Sigmoid colon (tissue), 6 donors: ENCODE measurements at regions not wholly inside any gene's neighbourhood (a gene's known extent, or its start where the extent isn't known, plus 50 kb on each side); places are given as distances from the start of the nearest gene placed in this dataset.

Source experiments
- DNase-seq: peaks from one replicate; pipeline ENCODE4 v3.0.0-alpha.2; 2019
- H3K27ac ChIP-seq, 4 donors: fragments of 200-600 bp; sonication (generic); one replicate each; pipeline ENCODE4 v1.5.1; 2016 to 2019; ENCODE audit warnings: mild to moderate bottlenecking in 1 of 4
- H3K27me3 ChIP-seq, 3 donors: fragments of 200-600 bp; sonication (generic); one replicate each; pipeline ENCODE4 v1.5.1; 2019; ENCODE audit warnings: mild to moderate bottlenecking in 1 of 3
- H3K36me3 ChIP-seq, 4 donors: fragments of 200-600 bp; sonication (generic); one replicate each; pipeline ENCODE4 v1.5.1; 2016 to 2019
- H3K4me1 ChIP-seq, 4 donors: fragments of 200-600 bp; sonication (generic); one replicate each; pipeline ENCODE4 v1.5.1; 2017 to 2019
- H3K4me3 ChIP-seq, 4 donors: fragments of 200-600 bp; sonication (generic); one replicate each; pipeline ENCODE4 v1.5.1; 2017 to 2019; ENCODE audit warnings: mild to moderate bottlenecking in 2 of 4, moderate library complexity in 1 of 4
- H3K9me3 ChIP-seq, 4 donors: fragments of 200-600 bp in 3 of 4; sonication (generic) in 3 of 4; one replicate each; pipeline versions ENCODE4 v1.5.1 to v1.6.1; 2013 to 2019
- EP300 ChIP-seq, 4 donors: sonication (generic); formaldehyde crosslinking; IDR thresholded peaks; one replicate each; pipeline ENCODE4 v1.6.1; 2017; ENCODE audit warnings: antibody characterized with exemption in 4 of 4
- POLR2A ChIP-seq, 2 donors: fragments of 450-650 bp; IDR thresholded peaks; one replicate each; pipeline ENCODE4 v1.6.1; 2016; ENCODE audit warnings: antibody characterized with exemption in 2 of 2, mild to moderate bottlenecking in 2 of 2, moderate library complexity in 2 of 2
- POLR2AphosphoS5 ChIP-seq, 4 donors: sonication (generic); formaldehyde crosslinking; IDR thresholded peaks; one replicate each; pipeline ENCODE4 v1.6.1; 2017; ENCODE audit warnings: antibody characterized with exemption in 4 of 4
- WGBS, 2 donors: extraction: QIAGEN DNeasy Blood & Tissue Kit; methylation state at CpG; one replicate each; pipeline ENCODE4 v1.1.7; 2013; 5-methylcytosine and 5-hydroxymethylcytosine counted together
- intact Hi-C: fragments of 100-400 bp; cut with DNase I; formaldehyde crosslinking; loops from one replicate; pipeline ENCODE4 v1.15.1; 2023
- TF ChIP-seq, protein P1 (sequence below), 4 experiments: fragments of 450-650 bp in 3 of 4; fragments of 200-600 bp in 1 of 4; IDR thresholded peaks; one replicate each; pipeline ENCODE4 v1.5.1; 2016 to 2019; ENCODE audit warnings: antibody characterized with exemption in 4 of 4, mild to moderate bottlenecking in 3 of 4, moderate library complexity in 2 of 4
- donor health status: healthy with polysubstance abuse.
- donor health status: healthy.

DNA sequence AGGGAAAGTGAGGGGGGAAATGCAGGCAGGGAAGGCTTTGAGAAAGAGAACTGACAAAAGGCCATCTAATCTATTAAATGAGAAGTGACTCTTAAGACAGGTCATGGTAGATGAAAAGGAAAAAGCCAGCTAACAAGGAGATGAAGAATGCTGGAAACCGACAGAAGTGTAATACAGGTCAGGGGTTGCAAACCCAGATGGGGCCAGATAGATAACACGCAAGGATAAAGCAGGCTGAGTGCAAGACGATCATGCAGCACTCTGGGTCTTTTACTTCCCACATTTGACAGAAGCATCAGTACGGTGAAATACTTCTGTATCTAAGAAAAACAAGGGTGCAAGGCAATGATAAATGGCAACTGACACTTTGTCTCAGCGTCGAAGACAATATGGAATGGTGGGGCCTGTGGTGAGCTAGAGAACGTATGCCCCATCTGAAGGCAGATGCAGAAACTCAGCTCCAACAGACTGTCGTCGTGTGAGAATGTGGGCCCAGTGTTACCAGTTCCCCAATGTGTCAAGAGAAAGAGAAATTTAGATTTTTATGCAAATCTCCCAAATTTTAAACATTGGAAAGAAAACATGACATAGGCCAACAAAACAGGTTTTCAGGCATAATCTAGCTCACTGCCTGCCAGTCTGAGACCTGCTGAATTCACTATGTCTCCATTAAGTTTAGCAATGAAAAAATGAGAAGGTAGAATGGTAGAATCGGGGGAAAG, 187.4 kb downstream of the PHLDA1 start:
- no peak for TF ChIP-seq POLR2A (IDR thresholded peaks at IDR 0.05)
- TF ChIP-seq, protein P1, sequence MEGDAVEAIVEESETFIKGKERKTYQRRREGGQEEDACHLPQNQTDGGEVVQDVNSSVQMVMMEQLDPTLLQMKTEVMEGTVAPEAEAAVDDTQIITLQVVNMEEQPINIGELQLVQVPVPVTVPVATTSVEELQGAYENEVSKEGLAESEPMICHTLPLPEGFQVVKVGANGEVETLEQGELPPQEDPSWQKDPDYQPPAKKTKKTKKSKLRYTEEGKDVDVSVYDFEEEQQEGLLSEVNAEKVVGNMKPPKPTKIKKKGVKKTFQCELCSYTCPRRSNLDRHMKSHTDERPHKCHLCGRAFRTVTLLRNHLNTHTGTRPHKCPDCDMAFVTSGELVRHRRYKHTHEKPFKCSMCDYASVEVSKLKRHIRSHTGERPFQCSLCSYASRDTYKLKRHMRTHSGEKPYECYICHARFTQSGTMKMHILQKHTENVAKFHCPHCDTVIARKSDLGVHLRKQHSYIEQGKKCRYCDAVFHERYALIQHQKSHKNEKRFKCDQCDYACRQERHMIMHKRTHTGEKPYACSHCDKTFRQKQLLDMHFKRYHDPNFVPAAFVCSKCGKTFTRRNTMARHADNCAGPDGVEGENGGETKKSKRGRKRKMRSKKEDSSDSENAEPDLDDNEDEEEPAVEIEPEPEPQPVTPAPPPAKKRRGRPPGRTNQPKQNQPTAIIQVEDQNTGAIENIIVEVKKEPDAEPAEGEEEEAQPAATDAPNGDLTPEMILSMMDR (IDR thresholded peaks at IDR 0.05): no peak
- no peak for TF ChIP-seq POLR2AphosphoS5 (IDR thresholded peaks at IDR 0.05)
- no peak for TF ChIP-seq EP300 (IDR thresholded peaks at IDR 0.05)
- Histone ChIP-seq H3K27me3 (no peaks in the 10 kb centered on the region), H3K27ac (no peak overlapping the region), H3K4me1 (peaks cover 0 to 12% (median 8%) of the 10 kb centered on the region in 4 donors), H3K4me3 (no peak overlapping the region), H3K36me3 (no peaks in the 10 kb centered on the region), H3K9me3 (peaks cover 0 to 4% (median 0%) of the 10 kb centered on the region in 4 donors)
- DNase-seq: no peak
- 84 to 88% methylated on average over 10 of the region's 10 CpGs for WGBS, 2 donors
- intact Hi-C loops: no loop called here

DNA sequence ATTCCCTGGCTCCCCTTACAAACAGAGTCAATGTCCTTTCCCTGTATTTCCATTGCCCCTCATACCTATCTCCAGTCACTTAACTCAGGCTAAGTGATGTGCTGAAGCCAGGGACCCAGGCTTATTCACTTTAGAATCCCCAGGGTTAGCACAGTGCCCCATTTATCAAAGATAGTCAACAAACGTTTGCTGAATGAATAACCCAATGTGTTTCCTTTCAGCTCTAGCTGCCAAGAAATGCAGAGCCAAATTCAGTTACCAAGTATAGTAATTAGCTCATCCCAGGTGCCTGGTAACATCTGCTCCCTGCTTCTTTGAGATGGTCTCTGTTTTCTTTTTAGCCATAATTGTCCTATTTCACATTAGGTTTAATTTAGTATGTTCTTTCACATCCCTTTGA, 189.5 kb downstream of the PHLDA1 start:
- Histone ChIP-seq H3K4me3 (no peak overlapping the region), H3K36me3 (no peaks in the 10 kb centered on the region), H3K27ac (no peak overlapping the region), H3K27me3 (no peaks in the 10 kb centered on the region), H3K4me1 (no peaks in the 10 kb centered on the region), H3K9me3 (peaks cover 0 to 4% (median 0%) of the 10 kb centered on the region in 4 donors)
- intact Hi-C loops: no loop called here
- 16 to 41% methylated on average over 1 of the region's 1 CpG for whole genome bisulfite sequencing, 2 donors
- TF ChIP-seq EP300 (IDR thresholded peaks at IDR 0.05): no peak
- TF ChIP-seq POLR2A (IDR thresholded peaks at IDR 0.05): no peak
- TF ChIP-seq, protein P1 (IDR thresholded peaks at IDR 0.05): no peak
- no peak for TF ChIP-seq POLR2AphosphoS5 (IDR thresholded peaks at IDR 0.05)
- no peak for DNase-seq

DNA sequence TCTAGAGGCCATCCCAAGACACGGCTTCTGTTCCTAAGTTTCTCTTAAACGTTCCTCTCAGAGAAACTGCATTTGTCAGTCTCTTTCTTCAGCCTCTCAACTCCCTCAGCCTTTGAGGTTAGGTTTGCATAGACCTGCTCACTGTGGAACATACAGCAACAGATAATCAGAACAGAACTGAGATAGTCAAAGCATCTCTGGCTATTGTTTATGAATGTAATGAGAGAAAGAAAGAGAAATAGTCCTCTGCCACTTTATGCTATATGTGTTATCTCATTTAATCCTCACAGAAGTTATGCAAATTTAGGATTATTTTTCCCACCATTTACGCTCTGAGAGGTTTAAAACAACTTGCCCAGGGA, 190.6 kb downstream of the PHLDA1 start:
- no peak for TF ChIP-seq EP300 (IDR thresholded peaks at IDR 0.05)
- H3K4me3 ChIP-seq: no peak overlapping the region
- no peaks in the 10 kb centered on the region for H3K27me3 ChIP-seq
- H3K9me3 ChIP-seq: peaks cover 0 to 1% (median 0%) of the 10 kb centered on the region in 4 donors
- WGBS, 2 donors: 77 to 89% methylated on average over 3 of the region's 3 CpGs
- no peaks in the 10 kb centered on the region for H3K4me1 ChIP-seq
- H3K27ac ChIP-seq: no peak overlapping the region
- intact Hi-C loops: no loop called here
- DNase-seq: no peak
- no peaks in the 10 kb centered on the region for H3K36me3 ChIP-seq

DNA sequence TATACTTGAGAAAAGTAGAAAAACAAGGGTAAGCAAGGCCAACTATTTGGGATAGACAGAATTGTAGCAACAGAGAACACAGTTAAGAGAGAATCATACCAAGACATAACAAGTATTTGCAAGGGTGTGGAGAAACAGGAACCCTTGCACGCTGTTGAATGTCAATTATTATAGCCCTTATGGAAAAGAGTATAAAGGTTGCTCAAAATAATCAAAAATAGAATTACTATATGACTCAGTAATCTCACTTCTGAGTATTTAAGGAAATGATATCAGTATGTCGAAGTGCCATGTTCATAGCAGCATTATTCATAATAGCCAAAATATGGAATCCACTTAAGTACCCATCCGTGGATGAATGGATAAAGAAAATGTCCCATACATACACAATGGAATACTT, 193.3 kb downstream of the PHLDA1 start:
- 71 to 74% methylated on average over 3 of the region's 3 CpGs for WGBS, 2 donors
- TF ChIP-seq, protein P1 (IDR thresholded peaks at IDR 0.05): no peak
- TF ChIP-seq POLR2A (IDR thresholded peaks at IDR 0.05) (no peak), EP300 (IDR thresholded peaks at IDR 0.05) (no peak)
- Histone ChIP-seq H3K36me3 (no peaks in the 10 kb centered on the region), H3K9me3 (no peaks in the 10 kb centered on the region), H3K4me1 (no peaks in the 10 kb centered on the region), H3K27ac (no peak overlapping the region), H3K27me3 (no peaks in the 10 kb centered on the region), H3K4me3 (no peak overlapping the region)
- no peak for DNase-seq
- intact Hi-C loops: no loop called here

DNA sequence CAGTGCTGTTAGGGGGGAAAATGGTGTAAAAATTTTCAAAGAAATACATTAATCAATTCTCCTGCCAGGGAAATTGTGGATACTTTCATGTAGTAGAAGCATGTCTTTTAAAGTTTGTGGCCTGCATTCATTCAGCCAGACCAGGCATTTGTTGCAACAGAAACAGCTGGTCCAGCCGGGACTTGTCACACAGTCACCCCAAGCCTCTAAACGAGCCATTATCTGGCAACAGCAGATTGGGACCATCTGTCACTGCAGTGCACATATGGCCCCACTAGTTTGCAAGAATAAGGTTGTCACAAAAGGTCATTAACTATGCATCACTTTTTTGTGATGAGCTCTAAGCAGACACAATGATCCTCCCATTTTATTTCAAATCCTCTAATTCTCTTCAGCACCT, 193.9 kb downstream of the PHLDA1 start:
- no peak for DNase-seq
- WGBS, 2 donors: 68 to 71% methylated on average over 2 of the region's 2 CpGs
- TF ChIP-seq, protein P1 (IDR thresholded peaks at IDR 0.05): no peak
- peak in 2 of 4 donors; percentile 46 to 53 for TF ChIP-seq POLR2AphosphoS5 (IDR thresholded peaks at IDR 0.05)
- no peak for TF ChIP-seq POLR2A (IDR thresholded peaks at IDR 0.05)
- TF ChIP-seq EP300 (IDR thresholded peaks at IDR 0.05): no peak
- no peaks in the 10 kb centered on the region for H3K4me1 ChIP-seq
- H3K27ac ChIP-seq: no peak overlapping the region
- no peaks in the 10 kb centered on the region for H3K36me3 ChIP-seq
- no peaks in the 10 kb centered on the region for H3K27me3 ChIP-seq
- intact Hi-C loops: no loop called here
- H3K4me3 ChIP-seq: no peak overlapping the region
- no peaks in the 10 kb centered on the region for H3K9me3 ChIP-seq
